Thyroid gland (tissue), 4 donors: ENCODE measurements at regions not wholly inside any gene's neighbourhood (a gene's known extent, or its start where the extent isn't known, plus 50 kb on each side); places are given as distances from the start of the nearest gene placed in this dataset.
"Not testable (repeated sequence)": the region's sequence is repeated elsewhere in the genome, so short reads cannot be mapped to it uniquely, and the experiment has no call there.

Experiments used
- POLR2A ChIP-seq, 2 donors: fragments of 450-650 bp; IDR thresholded peaks; one replicate each; pipeline ENCODE4 v1.6.1; 2017; ENCODE audit warnings: antibody characterized with exemption in 2 of 2, mild to moderate bottlenecking in 2 of 2, moderate library complexity in 1 of 2
- TF ChIP-seq, protein P1 (sequence below), 6 experiments: fragments of 200-600 bp in 3 of 6; fragments of 450-650 bp in 3 of 6; sonication (generic) in 3 of 6; IDR thresholded peaks; one replicate each; pipeline ENCODE4 v1.5.1; 2016 to 2019; ENCODE audit warnings: antibody characterized with exemption in 6 of 6, mild to moderate bottlenecking in 2 of 6, inconsistent platforms in 1 of 6, moderate library complexity in 1 of 6

- TF ChIP-seq, protein P1, sequence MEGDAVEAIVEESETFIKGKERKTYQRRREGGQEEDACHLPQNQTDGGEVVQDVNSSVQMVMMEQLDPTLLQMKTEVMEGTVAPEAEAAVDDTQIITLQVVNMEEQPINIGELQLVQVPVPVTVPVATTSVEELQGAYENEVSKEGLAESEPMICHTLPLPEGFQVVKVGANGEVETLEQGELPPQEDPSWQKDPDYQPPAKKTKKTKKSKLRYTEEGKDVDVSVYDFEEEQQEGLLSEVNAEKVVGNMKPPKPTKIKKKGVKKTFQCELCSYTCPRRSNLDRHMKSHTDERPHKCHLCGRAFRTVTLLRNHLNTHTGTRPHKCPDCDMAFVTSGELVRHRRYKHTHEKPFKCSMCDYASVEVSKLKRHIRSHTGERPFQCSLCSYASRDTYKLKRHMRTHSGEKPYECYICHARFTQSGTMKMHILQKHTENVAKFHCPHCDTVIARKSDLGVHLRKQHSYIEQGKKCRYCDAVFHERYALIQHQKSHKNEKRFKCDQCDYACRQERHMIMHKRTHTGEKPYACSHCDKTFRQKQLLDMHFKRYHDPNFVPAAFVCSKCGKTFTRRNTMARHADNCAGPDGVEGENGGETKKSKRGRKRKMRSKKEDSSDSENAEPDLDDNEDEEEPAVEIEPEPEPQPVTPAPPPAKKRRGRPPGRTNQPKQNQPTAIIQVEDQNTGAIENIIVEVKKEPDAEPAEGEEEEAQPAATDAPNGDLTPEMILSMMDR (IDR thresholded peaks at IDR 0.05) = not testable (repeated sequence)
- TF ChIP-seq POLR2A (IDR thresholded peaks at IDR 0.05) = not testable (repeated sequence)
Measured at GRCh38 chr6:27796736-27797481, 115.3 kb downstream of the OR2B2 start.
